H1 (cell line): ENCODE measurements at regions not wholly inside any gene's neighbourhood (a gene's known extent, or its start where the extent isn't known, plus 50 kb on each side); places are given as distances from the start of the nearest gene placed in this dataset.

ENCODE experiments used
- CTCF ChIA-PET: fragments of 300-600 bp; sonication (Branson Sonifier 250); formaldehyde crosslinking; loops from one replicate; lab custom pipeline; 2021; ENCODE audit not compliant: partially characterized antibody; lab: Charles Lee
- POLR2A ChIA-PET: fragments of 300-600 bp; sonication (Branson Sonifier 250); formaldehyde crosslinking; loops from one replicate; lab custom pipeline; 2021; ENCODE audit warnings: inconsistent platforms; ENCODE audit not compliant: partially characterized antibody; lab: Charles Lee
- DNase-seq, 2 experiments: peaks; one replicate each; pipeline versions ENCODE4 v3.0.0 to v3.0.0-alpha.2; 2010 to 2022; ENCODE audit warnings: low spot score in 2 of 2, low read depth in 1 of 2, mixed read lengths in 1 of 2
- FAIRE-seq: peaks from 2 replicates; lab custom pipeline; 2011; peaks lifted over from hg19 to GRCh38; lab: Jason Lieb, UNC
- H2AFZ ChIP-seq: 2 replicates; pipeline ENCODE4 v1.8.1; 2012; ENCODE audit warnings: low read length, inconsistent platforms
- H2AK5ac ChIP-seq: 2 replicates; pipeline ENCODE4 v1.6.1; 2013; ENCODE audit warnings: low read depth, low read length
- H2BK120ac ChIP-seq: replicated peaks from 2 replicates; pipeline ENCODE3; 2013; ENCODE audit warnings: low read depth, low read length, inconsistent platforms
- H2BK12ac ChIP-seq: 2 replicates; pipeline ENCODE4 v1.6.1; 2013; ENCODE audit warnings: low read depth, low read length
- H2BK15ac ChIP-seq: 2 replicates; pipeline ENCODE4 v1.6.1; 2013; ENCODE audit warnings: low read length
- H2BK20ac ChIP-seq: 2 replicates; pipeline ENCODE4 v1.6.1; 2013; ENCODE audit warnings: low read length
- H2BK5ac ChIP-seq: 2 replicates; pipeline ENCODE4 v1.6.1; 2013; ENCODE audit warnings: low read depth, low read length
- H3K14ac ChIP-seq: 2 replicates; pipeline ENCODE4 v1.6.1; 2013; ENCODE audit warnings: inconsistent platforms; ENCODE audit not compliant: insufficient read length
- H3K18ac ChIP-seq: 2 replicates; pipeline ENCODE4 v1.6.1; 2013; ENCODE audit warnings: low read length; ENCODE audit errors: extremely low read depth
- H3K23ac ChIP-seq: 2 replicates; pipeline ENCODE4 v1.6.1; 2013; ENCODE audit warnings: inconsistent platforms; ENCODE audit not compliant: insufficient read length
- H3K23me2 ChIP-seq: 2 replicates; pipeline ENCODE4 v1.6.1; 2013; ENCODE audit warnings: low read depth, low read length
- H3K27ac ChIP-seq: 2 replicates; pipeline ENCODE4 v1.6.1; 2011; ENCODE audit warnings: low read depth, low read length, inconsistent platforms
- H3K27me3 ChIP-seq, 4 experiments: replicated peaks in 1 of 4; 1 replicate in 1 of 4; 2 replicates in 3 of 4; pipeline versions ENCODE4 v1.6.1 to v1.8.1; 2011 to 2013; ENCODE audit warnings: low read length in 3 of 4, mild to moderate bottlenecking in 3 of 4, inconsistent platforms in 2 of 4, mixed read lengths in 2 of 4, moderate library complexity in 1 of 4; ENCODE audit not compliant: control insufficient read depth in 3 of 4, insufficient read depth in 3 of 4; ENCODE audit errors: extremely low read depth in 1 of 4
- H3K36me3 ChIP-seq, 4 experiments: 2 replicates each; pipeline versions ENCODE4 v1.6.1 to v1.8.1; 2011 to 2013; ENCODE audit warnings: mild to moderate bottlenecking in 4 of 4, low read length in 3 of 4, moderate library complexity in 2 of 4, control low read depth in 1 of 4, inconsistent platforms in 1 of 4; ENCODE audit not compliant: insufficient read depth in 4 of 4, control insufficient read depth in 2 of 4
- H3K4ac ChIP-seq: replicated peaks from 2 replicates; pipeline ENCODE3; 2013; ENCODE audit warnings: low read length, low read depth, mixed read lengths, inconsistent platforms; ENCODE audit not compliant: insufficient read length
- H3K4me1 ChIP-seq, 4 experiments: replicated peaks in 1 of 4; 1 replicate in 1 of 4; 2 replicates in 3 of 4; pipeline versions ENCODE4 v1.6.1 to v1.8.1; 2011 to 2013; ENCODE audit warnings: low read length in 3 of 4, inconsistent platforms in 2 of 4, mixed read lengths in 1 of 4; ENCODE audit not compliant: insufficient read depth in 4 of 4, control insufficient read depth in 3 of 4
- H3K4me2 ChIP-seq, 2 experiments: 2 replicates each; pipeline versions ENCODE4 v1.6.1 to v1.8.1; 2011 to 2013; ENCODE audit warnings: low read depth in 2 of 2, low read length in 2 of 2, control low read depth in 1 of 2, inconsistent platforms in 1 of 2, mild to moderate bottlenecking in 1 of 2; ENCODE audit not compliant: insufficient read depth in 1 of 2
- H3K4me3 ChIP-seq, 4 experiments: fragments of 200-600, 300-600 bp in 1 of 4; sonication (generic), shearing (Covaris generic), sonication (Bioruptor Twin) in 1 of 4; 2 replicates each; pipeline versions ENCODE4 v1.5.1 to v1.8.1; 2011 to 2016; ENCODE audit warnings: low read length in 4 of 4, low read depth in 3 of 4, control low read depth in 2 of 4, inconsistent platforms in 2 of 4, mild to moderate bottlenecking in 2 of 4, mixed read lengths in 1 of 4, moderate library complexity in 1 of 4; ENCODE audit not compliant: insufficient read depth in 2 of 4; ENCODE audit errors: extremely low read depth in 1 of 4
- H3K56ac ChIP-seq: replicated peaks from 2 replicates; pipeline ENCODE3; 2013; ENCODE audit warnings: low read depth, mild to moderate bottlenecking, mixed read lengths, low read length, inconsistent platforms; ENCODE audit not compliant: insufficient read length
- H3K79me1 ChIP-seq: 2 replicates; pipeline ENCODE4 v1.6.1; 2013; ENCODE audit warnings: low read depth, low read length, control low read depth
- H3K79me2 ChIP-seq, 2 experiments: 2 replicates each; pipeline versions ENCODE4 v1.6.1 to v1.8.1; 2012 to 2013; ENCODE audit warnings: low read length in 2 of 2, mild to moderate bottlenecking in 2 of 2, inconsistent platforms in 1 of 2; ENCODE audit not compliant: insufficient read depth in 2 of 2, control insufficient read depth in 1 of 2
- H3K9ac ChIP-seq, 4 experiments: replicated peaks in 1 of 4; 1 replicate in 1 of 4; 2 replicates in 3 of 4; pipeline versions ENCODE4 v1.6.1 to v1.8.1; 2011 to 2013; ENCODE audit warnings: low read depth in 3 of 4, low read length in 3 of 4, control low read depth in 2 of 4, mild to moderate bottlenecking in 2 of 4, moderate library complexity in 2 of 4, inconsistent platforms in 1 of 4; ENCODE audit errors: extremely low read depth in 1 of 4
- H3K9me3 ChIP-seq, 2 experiments: 2 replicates each; pipeline versions ENCODE4 v1.6.1 to v1.8.1; 2012 to 2013; ENCODE audit warnings: mild to moderate bottlenecking in 2 of 2, moderate library complexity in 2 of 2, control low read depth in 1 of 2, inconsistent platforms in 1 of 2, low read depth in 1 of 2, low read length in 1 of 2, mixed read lengths in 1 of 2; ENCODE audit not compliant: insufficient read depth in 2 of 2
- H4K20me1 ChIP-seq, 2 experiments: replicated peaks in 1 of 2; 2 replicates each; pipeline versions ENCODE3 to v1.8.1; 2011 to 2013; ENCODE audit warnings: inconsistent platforms in 2 of 2, low read length in 2 of 2, mild to moderate bottlenecking in 1 of 2; ENCODE audit not compliant: insufficient read depth in 2 of 2, control insufficient read depth in 1 of 2
- H4K5ac ChIP-seq: 2 replicates; pipeline ENCODE4 v1.6.1; 2013; ENCODE audit warnings: low read length, low read depth, mixed read lengths, inconsistent platforms; ENCODE audit not compliant: insufficient read length
- H4K8ac ChIP-seq: 2 replicates; pipeline ENCODE4 v1.8.0; 2013; ENCODE audit warnings: mild to moderate bottlenecking, moderate library complexity, low read length, inconsistent platforms; ENCODE audit not compliant: insufficient read depth; ENCODE audit errors: extremely low read depth
- H4K91ac ChIP-seq: replicated peaks from 2 replicates; pipeline ENCODE3; 2013; ENCODE audit warnings: low read length, mixed read lengths, inconsistent platforms; ENCODE audit not compliant: insufficient read length
- CHD2 ChIP-seq: IDR thresholded peaks from 2 replicates; pipeline ENCODE4 v1.6.1; 2012; ENCODE audit warnings: low read length, improper control_type of control experiment
- KDM4A ChIP-seq: IDR thresholded peaks from one replicate; pipeline ENCODE4 v1.7.1; 2012; ENCODE audit warnings: low read depth, mild to moderate bottlenecking, moderate library complexity, low read length, inconsistent platforms; ENCODE audit not compliant: severe bottlenecking
- POLR2A ChIP-seq, 2 experiments: IDR thresholded peaks; 1 replicate in 1 of 2; 2 replicates in 1 of 2; pipeline ENCODE4 v1.6.1; 2011; ENCODE audit warnings: low read depth in 2 of 2, low read length in 2 of 2, mild to moderate bottlenecking in 2 of 2; ENCODE audit errors: control extremely low read depth in 1 of 2
- RNF2 ChIP-seq: fragments of 200-900, 300-1000 bp; sonication (generic); IDR thresholded peaks from 2 replicates; pipeline ENCODE4 v1.7.1; 2016; ENCODE audit warnings: borderline replicate concordance, low read depth, mild to moderate bottlenecking, antibody characterized with exemption, low read length; ENCODE audit not compliant: poor library complexity, severe bottlenecking; ENCODE audit errors: missing control alignments
- WGBS, 2 experiments: shearing (Covaris generic) in 1 of 2; methylation state at CpG; one replicate each; pipeline versions ENCODE4 v1.1.6 to v1.1.7; 2013 to 2015; ENCODE audit warnings: low lambda C conversion rate in 2 of 2, mixed read lengths in 2 of 2, inconsistent platforms in 1 of 2, low coverage in 1 of 2, missing lambda C conversion rate in 1 of 2; ENCODE audit not compliant: insufficient replicate concordance in 2 of 2, insufficient coverage in 1 of 2, insufficient read length in 1 of 2; ENCODE audit errors: extremely low coverage in 1 of 2, missing lambda C conversion rate in 1 of 2; 5-methylcytosine and 5-hydroxymethylcytosine counted together

- FAIRE-seq, result no peak
- WGBS, 2 experiments, result 86% methylated on average over 2 of the region's 2 CpGs; no CpG with 5 or more reads in 1 of the 2 experiments
- TF ChIP-seq CHD2, result no peak
- no peak for TF ChIP-seq RNF2
- no peak for TF ChIP-seq POLR2A (IDR thresholded peaks at IDR 0.05; ENCODE audit: control extremely low read depth in 1 of 2, low read depth in 2 of 2, low read length in 2 of 2)
- TF ChIP-seq KDM4A, result no peak
These were observed 458.3 kb downstream of the MMUT start for GRCh38 chr6:49004801-49005200.

More at GRCh38 chr6:49004801-49005200, 458.3 kb downstream of the MMUT start:
- H3K4ac ChIP-seq, result no peak overlapping the region
- no peak overlapping the region for H2BK15ac ChIP-seq
- no peak overlapping the region for H3K4me2 ChIP-seq
- no peaks in the 10 kb centered on the region for H3K9me3 ChIP-seq
- no peak for DNase-seq
- no peak overlapping the region for H4K8ac ChIP-seq
- H3K56ac ChIP-seq, result no peak overlapping the region
- H3K9ac ChIP-seq, result no peak overlapping the region
- no peaks in the 10 kb centered on the region for H3K36me3 ChIP-seq
- no peak overlapping the region for H2AK5ac ChIP-seq
- ChIA-PET CTCF (no interaction called here), POLR2A (no interaction called here)
- H4K5ac ChIP-seq, result no peak overlapping the region
- H2BK5ac ChIP-seq, result no peak overlapping the region
- H3K14ac ChIP-seq, result no peak overlapping the region
- H3K23ac ChIP-seq, result no peak overlapping the region
- no peak overlapping the region for H2BK20ac ChIP-seq
- H3K4me1 ChIP-seq, result no peaks in the 10 kb centered on the region
- H3K79me1 ChIP-seq, result no peaks in the 10 kb centered on the region
- H2BK120ac ChIP-seq, result no peak overlapping the region
- no peak overlapping the region for H3K4me3 ChIP-seq
- H4K20me1 ChIP-seq, result no peaks in the 10 kb centered on the region
- no peaks in the 10 kb centered on the region for H3K23me2 ChIP-seq
- H3K27ac ChIP-seq, result no peak overlapping the region
- H3K79me2 ChIP-seq, result no peaks in the 10 kb centered on the region
- H3K27me3 ChIP-seq, result no peaks in the 10 kb centered on the region
- H2AFZ ChIP-seq, result no peak overlapping the region
- H2BK12ac ChIP-seq, result no peak overlapping the region
- H3K18ac ChIP-seq, result no peak overlapping the region
- H4K91ac ChIP-seq, result no peak overlapping the region
